OCI-M2 (cell line): ENCODE measurements at regions not wholly inside any gene's neighbourhood (a gene's known extent, or its start where the extent isn't known, plus 50 kb on each side); places are given as distances from the start of the nearest gene placed in this dataset.
"Not testable (repeated sequence)": the region's sequence is repeated elsewhere in the genome, so short reads cannot be mapped to it uniquely, and the experiment has no call there.

Experiments
- DNase-seq: peaks from one replicate; lab custom pipeline; 2025; ENCODE audit not compliant: unreplicated experiment; lab: John Stamatoyannopoulos, UW

DNA sequence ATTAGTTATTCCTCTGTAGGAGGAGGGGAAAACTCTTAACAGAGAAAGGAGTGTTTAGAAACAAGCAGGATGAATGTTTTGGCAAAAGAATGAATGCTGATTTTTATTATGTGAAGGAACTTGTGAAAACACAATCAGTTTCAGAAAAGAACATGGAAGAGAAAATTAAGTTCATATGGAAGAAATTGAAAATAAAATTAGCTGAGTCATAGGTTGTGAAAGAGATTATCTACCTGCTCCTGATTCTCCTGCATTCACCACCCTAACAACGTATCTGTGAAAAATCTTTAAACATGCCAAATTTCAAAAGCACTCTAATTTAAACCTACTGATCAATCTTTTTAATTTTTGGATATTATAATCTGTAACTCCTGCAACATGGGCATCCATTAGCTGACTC, 227.3 kb upstream of the RSPO3 start:
- no peak for DNase-seq

- not testable (repeated sequence) for DNase-seq
These were observed 225.6 kb upstream of the RSPO3 start for GRCh38 chr6:126892869-126893268.

- DNase-seq, result no peak
These were observed 220.7 kb upstream of the RSPO3 start for GRCh38 chr6:126897758-126898157.

GRCh38 chr6:126904176-126904575, 214.3 kb upstream of the RSPO3 start:
- DNase-seq, result no peak

DNA sequence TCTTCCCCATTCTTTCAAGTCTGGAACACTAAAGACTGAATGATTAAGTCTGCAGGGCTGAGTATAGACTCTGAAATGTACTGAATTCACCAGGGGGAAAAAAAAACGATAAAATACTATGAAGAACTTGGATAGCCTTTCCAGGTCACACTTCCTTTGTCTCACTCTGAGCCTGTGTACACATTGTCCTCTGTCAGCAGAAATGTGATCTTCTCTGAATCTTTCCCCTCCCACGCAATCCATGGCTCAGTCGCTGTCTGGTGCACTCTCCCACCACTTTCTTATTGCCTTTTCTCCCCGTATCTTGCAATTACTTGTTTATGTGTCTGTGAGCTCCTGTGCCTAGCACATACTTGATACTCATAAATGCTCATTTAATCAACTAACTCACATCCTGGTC, 212.6 kb upstream of the RSPO3 start:
- no peak for DNase-seq

DNA sequence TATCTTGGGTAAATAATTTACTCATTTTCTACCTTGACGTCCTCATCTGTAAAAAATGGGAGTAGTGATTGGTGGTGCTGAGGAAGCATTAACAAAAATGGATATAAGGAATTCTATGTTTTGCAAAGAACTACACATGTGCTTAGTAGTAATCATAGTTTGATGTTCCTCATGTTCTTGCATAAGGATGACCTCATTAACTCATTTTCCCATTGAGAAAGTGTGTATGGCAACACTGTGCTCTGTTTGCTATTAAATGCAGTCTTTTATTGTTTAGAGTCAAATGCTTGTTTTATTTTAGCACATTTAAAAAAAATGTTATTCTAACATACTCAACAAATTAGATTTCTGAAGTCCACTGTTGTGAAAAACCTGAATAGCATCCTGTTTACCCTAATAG, 211.2 kb upstream of the RSPO3 start:
- no peak for DNase-seq

DNA sequence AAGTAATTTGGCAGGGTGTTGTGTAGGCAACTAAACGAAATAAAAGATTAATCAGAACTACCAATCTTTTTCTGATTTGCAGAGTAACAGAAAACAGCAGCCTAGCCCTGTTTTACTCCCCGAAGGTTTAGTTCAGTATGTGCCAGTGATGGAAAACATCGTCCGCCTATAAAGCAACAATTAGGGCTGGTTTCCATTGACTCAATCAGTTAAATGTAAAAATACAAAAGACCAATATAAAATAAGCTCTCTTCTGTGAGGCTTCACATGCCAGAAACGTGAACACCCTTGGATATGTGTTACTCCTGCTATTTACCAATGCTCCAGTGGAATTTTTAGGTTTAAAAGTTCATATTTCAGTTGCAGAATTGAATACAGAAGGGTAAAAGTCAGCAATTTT, 210.5 kb upstream of the RSPO3 start:
- no peak for DNase-seq

DNA sequence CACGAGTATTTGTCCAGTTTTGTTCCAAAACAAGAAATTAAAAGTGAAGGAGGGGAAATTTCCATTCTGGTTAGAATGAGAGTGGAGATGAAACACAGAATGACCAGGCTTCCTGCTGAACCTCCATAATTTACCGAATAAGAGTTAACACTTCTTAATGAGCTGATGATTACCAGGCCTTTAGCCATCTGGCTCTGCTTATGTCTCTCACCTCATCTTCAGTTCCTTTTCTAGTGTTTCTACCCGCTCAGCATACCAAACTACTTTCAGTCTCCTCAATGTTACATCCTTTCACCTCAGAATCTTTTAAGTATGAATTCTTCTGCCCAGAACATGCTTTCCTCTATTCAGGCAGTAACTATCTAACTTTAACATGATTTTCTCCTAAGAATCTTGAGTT, 209.0 kb upstream of the RSPO3 start:
- DNase-seq, result no peak

- DNase-seq, result no peak
These were observed 204.8 kb upstream of the RSPO3 start for GRCh38 chr6:126913651-126914050.

DNA sequence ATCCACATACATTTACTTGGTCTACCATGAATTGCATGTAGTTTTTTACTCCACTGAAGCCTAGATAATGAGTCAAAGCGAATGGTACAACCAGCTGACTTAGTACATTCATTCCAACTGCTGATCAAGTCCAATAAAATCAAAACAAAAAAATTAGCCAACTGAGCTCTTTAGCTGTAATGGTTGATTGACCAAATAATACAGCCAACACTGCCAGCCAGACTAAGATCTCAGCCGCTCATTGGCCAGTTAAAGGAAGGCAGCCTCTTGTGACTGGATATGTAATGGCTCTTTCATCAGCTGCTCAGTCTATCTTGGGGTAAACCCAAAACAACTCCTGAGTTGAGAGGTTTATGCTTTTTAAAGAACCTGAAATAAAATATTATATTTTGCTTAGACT, 204.3 kb upstream of the RSPO3 start:
- DNase-seq, result no peak

GRCh38 chr6:126914801-126915200, 203.7 kb upstream of the RSPO3 start:
- no peak for DNase-seq

DNA sequence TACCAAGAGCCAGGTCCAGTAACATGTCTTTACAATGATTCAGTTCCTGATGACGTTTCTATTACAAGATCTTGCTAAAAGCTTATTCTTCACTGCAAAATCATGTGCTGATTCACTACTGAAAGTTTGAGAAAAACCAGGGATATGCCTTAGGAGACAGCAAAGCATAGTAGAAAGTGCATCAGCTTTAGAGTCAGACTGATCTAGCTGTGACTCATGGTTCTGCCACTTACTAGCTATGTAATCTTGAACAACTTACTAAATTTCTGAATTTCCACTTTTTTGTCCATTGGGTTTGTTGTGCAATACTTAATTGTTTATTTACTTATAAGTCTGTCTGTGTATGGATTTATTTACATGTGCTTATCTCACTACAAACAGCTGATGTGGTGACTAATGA, 198.5 kb upstream of the RSPO3 start:
- DNase-seq, result no peak

GRCh38 chr6:126923807-126924206, 194.7 kb upstream of the RSPO3 start:
- no peak for DNase-seq

DNA sequence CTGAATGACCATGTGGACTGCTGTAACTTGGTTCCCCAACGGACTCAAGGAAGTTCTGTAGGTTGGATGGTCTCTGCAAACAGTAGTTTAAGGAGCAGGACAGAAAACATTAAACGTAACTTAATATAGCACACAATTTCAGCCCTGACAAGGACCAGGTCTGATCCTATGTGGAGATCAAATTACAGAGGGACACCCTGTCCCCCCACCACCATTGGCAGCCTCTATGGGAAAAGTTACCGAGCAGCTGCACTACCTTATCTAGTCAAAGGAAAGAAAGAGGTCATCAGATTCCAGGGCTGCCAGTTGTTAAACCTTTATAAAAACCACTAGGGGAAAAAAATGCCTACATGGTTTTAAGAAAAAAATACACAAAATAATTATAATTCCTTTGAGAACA, 191.5 kb upstream of the RSPO3 start:
- DNase-seq, result no peak

GRCh38 chr6:126927841-126928240, 190.6 kb upstream of the RSPO3 start:
- DNase-seq, result no peak

DNA sequence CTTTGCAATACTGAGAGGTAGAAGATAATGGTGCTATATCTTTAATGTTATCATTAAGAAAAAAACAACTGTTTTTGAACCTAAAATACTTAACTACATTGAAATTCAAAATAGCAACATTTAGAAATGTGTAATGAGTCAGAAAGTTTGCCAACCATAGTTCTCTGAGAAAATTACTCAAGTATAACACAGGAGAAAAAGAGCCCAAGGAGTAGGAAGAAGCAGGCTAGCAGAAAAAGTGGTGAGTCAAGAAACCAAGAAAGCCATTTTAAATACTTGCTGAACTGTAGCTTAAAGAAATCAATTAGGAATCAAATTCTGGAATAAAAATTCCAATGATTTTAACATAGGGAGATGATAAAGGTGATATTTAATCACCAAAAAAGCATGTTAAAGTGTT, 181.0 kb upstream of the RSPO3 start:
- no peak for DNase-seq

DNA sequence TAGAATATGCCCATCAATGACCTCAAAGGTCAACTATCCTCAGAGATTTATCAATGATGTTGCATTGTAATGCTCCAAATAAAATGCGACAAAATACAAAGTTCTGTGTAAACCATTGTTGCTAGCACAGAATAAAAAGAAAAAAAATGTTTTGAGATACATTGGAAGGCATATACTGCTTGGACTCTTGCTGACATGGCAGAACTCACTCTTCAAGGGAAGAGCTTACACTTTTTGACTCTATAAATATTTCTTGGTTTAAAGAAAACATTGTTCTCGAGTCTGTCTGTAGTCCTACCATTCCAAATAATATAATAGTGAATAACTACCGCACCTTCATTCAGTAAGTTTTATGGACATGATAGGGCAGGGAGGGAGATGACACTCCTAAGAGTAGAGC, 178.7 kb upstream of the RSPO3 start:
- DNase-seq, result no peak

DNA sequence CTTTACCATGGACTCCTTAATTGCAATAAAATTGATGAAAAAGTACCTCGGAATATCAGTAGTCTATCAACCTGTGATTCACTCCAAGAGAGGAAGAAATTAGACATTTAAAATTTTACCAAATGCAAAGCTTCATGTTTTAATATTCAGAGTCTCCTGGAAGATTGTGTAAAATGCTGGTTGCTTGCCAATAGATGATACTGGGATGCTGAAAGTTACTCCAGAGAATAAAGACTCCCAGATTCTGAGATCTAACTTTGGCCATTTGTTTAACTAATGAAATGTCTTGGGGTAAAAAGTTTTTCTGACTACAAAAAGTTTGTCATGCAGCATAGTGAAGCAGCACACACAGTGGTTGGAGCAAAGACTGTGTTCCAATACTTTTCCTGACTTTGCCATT, 176.7 kb upstream of the RSPO3 start:
- DNase-seq, result no peak

DNA sequence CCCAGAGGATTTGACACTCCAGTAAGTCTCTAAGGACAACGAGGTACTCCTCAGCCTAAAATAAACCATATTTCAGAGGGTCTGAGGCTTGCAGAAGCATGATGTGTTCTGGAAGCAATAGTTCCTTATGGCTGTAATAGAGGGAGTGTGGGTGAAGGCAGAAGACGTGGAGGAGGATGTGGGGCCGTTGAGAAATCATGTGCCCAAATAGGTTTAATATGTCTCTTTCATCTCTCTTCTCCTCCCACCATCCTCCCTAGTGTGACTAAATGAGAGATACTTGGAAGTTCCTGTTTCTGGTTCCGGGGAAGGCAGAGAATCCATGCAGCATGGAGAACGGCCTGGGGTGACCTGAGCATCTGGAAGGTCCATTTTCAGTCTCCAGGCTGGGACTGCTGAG, 174.0 kb upstream of the RSPO3 start:
- DNase-seq, result no peak

DNA sequence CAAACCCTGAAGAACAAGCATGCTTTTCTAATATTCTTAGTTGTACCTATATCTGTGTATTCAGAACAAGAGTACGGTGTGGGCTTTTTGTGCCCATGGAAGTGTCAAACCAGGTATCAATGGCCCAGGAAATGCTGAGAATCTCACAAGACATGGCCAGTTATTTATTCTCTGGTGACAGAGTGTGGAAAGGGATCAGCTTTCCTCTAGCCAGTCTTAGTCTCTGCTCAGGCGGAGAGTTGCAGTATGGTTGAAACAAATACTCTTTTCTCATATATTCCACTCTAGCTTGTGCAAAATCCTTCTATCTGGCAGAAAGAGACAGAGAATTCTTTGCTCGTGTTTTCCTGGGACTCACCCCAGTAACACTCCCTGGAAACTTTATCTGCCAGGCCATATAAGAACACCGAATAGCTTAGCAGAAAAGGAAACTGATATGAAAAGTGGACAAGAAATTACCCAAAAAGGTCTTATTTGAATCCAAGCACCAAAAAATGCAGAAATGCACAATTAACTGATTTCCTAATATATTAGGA, 173.3 kb upstream of the RSPO3 start:
- DNase-seq, result no peak

GRCh38 chr6:126945812-126946360, 172.6 kb upstream of the RSPO3 start:
- no peak for DNase-seq

- no peak for DNase-seq
These were observed 171.4 kb upstream of the RSPO3 start for GRCh38 chr6:126947070-126947469.

DNA sequence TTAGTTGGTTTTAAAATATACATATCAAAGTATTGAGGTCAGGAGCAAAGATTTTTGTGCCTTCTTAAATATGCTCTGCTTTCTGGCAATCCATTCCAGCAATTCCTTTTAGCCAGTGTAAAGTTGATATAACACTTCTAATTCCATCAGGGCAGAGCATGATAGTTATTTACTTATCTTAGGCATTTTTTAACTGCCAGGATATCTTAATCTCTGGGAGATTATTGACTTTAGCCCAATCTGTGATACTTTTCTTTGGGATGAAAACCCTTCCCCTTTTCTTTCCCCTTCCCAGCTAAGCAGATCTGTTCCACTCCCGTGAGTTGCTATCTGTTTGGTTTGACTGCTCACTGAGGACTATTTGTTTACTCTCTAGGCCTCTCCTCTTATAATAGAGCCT, 168.7 kb upstream of the RSPO3 start:
- no peak for DNase-seq

DNA sequence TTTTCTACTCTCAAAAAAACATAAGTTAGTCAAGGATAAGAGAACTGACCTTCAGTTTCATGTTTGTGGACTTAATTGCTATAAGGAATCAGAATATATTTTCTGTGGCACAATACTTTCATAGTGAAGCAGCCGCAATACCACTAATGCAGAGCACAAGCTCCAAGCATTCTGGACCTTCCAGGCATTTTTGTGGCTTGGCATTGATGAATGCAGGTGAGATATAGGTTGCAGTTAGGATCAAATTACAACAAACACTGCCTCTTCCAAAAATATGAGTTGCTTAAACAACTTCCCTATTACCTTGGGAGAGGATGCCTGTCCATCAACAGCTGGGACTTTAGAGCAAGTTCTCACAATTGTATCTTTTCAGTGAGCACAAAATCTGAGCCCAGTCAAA, 162.8 kb upstream of the RSPO3 start:
- no peak for DNase-seq
